HG03025 (cell line): ENCODE measurements at regions not wholly inside any gene's neighbourhood (a gene's known extent, or its start where the extent isn't known, plus 50 kb on each side); places are given as distances from the start of the nearest gene placed in this dataset.
"Not testable (repeated sequence)": the region's sequence is repeated elsewhere in the genome, so short reads cannot be mapped to it uniquely, and the experiment has no call there.

ENCODE experiments used
- ATAC-seq: cut with Tn5 transposase; IDR thresholded peaks from one replicate; pipeline ENCODE4 v1.9.1; 2021; ENCODE audit warnings: mild to moderate bottlenecking, moderate library complexity; ENCODE audit not compliant: unreplicated experiment, low FRiP score

DNA sequence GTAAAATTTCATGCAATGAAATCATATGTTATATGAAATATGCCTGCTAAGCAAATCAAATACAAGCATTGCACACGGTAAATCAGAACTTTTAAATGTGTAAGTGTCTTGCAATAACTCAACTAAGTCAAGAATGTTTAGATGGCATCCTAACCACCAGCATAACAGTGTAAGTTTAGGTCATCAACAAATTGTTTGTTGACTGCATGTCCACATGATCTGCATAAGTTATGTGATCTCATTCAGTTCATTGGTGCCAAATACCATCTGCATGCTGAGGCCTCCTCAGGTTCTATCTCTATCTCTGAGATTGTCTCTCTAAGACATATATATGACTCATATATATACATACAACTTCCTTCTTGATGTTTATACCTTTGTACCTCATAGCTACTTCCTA is 159.6 kb upstream of the STK32A start:
- ATAC-seq, result no peak

DNA sequence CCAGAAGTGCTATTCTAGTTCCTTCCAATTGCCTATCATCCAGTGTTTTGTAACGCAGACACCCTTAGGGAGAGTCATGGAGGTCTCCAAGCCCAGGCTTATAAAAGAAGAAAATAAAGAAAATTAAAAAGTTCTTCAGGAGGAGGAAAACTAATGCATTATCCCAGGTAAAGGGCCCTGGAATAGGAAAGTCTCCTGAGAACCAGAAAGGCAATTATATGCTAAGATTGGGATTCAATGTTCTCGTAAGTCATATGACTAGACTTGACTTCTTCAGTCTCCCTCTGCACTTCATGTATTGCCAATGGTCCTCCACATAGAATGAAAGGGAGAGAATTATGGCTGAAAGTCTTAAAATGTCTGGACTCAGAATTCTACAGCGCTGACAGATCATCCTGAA is 154.4 kb upstream of the STK32A start:
- ATAC-seq, result no peak

DNA sequence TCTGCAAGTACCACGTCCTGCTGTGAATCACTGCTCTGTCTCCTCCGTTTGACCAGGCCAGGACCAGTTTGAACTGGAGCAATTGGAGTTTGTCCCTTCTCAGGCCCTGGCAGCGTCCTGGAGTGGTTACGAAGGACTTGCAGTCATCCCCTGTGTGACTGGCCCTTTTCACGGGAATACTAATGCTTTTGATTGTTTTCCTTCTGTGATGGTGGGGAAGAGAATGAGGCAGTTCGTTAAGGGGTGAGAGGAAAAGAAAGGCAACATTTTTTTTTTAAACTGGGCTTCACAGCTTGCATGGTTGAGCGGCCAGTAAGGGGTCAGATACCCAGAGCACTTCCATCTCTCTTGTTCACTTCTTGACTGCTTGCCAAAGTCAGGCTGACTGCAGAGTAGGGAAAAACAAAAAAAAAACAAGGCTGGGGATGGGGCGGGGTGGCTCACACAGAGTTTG is 153.5 kb upstream of the STK32A start:
- ATAC-seq, result no peak

DNA sequence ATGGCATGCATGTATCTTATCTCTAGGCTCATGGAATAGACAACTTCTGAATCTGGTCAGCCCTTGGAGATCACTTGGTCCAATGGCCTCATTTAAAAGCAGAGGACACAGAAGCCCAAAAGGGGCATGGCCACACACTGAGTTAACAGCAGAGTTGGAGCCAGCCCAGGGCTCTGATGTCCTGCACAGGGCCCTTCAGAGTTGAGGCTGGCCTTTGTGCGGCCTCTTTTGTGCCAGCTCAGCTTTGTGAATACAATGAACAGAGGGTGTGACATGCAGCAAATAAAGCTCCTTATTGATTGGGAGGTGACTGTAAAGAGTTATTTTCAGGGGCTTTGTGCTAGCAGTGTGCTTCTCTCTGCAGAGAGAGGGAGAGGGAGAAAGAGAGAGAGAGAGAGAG is 150.1 kb upstream of the STK32A start:
- ATAC-seq, result no peak

DNA sequence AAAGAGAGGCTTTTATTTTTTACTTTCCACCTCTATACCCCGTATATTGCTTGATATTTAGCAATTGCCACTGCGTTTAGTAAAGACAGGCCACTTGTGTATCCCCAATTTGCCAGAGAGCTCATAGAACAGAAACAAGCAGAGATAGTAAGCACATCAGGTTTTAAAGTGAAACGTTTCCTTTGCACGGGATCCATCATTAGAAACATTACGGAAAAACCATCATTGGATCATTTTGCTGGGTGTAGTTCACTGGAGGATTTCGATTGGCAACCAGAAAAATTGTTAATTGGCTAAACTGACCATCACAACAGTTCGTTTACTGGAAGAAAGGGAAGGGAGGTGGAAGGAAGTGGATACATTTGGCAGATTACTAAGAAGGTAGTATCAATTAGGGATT is 149.4 kb upstream of the STK32A start:
- ATAC-seq, result no peak

DNA sequence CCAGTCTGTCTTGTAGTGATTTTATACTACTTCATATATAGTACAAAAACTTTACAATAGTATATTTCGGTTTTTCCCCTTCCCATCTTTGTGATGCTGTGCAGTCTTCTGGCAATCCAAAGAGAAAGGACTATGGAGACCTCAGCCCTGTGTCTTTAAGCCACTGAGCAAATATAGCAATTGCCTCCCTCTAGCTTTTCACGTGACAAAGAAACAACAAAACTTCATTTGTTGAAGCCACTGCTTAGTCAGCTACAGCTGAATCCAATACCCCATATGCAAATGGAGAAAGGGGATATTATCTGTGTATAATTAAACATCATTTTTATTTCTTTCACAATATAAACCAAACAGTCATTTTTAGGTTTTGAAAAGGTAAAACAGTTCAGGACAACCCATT is 142.8 kb upstream of the STK32A start:
- ATAC-seq, result no peak

DNA sequence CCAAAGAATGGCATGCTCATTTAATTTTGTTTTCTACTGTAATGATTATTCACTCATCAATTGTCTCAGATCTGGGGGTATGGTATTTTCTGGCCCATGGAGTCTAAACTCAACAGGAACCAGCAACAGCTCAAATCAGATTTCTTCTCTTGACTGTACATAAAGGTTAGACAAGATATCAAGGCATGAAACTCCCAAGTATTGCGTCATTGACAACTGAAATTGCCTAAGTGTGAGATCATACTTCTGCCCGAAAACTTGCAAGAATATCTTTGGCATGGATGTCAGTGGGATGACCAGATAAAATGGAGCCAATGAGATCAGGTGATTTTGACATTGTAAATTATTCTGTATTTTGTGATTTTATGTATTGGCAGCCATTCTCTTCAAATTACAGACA is 141.7 kb upstream of the STK32A start:
- ATAC-seq, result no peak

DNA sequence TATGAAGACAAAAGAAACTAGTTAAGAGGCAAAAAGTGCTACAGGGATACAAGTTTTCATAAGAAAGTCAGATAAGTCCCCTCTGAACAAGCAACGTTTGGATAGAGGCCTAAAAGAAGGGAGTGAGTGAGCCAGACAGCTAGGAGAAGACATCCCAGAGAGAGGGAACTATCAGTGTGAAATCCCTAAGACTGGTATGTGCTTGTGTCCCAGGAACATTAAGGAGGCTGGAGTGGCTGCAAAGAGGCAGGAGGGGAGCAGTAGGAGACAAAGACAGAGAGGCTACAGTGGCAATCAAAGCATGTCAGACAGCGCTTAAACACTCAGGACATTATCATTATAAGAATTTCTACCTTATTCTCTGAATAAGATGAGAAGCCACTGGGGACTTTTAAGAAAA is 139.1 kb upstream of the STK32A start:
- no peak for ATAC-seq

DNA sequence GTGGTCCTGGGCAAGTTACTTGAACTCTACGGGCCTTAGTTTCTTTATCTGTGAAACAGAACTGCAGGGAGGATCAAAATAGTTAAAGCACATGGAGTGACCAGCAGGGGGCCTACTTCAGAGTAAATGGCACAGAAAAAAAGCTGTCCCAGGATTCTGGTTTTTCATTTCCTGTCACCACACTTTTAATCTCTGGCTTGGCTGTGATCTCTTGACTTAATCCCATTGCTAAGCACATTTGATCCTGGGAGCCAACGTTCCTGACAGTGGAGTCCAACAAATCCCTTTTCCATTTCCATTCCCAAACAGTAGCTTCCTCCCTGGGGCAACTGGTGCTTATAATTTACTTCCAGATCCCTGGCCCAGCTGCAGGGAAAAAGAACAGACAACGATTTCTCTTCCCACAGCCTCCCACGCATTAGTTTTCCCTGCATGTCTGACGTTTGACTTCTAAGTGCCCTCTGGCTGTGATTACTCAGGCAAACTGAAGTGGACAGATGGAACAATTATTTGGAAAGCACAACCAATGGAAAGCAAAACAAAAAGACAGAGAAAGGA is 136.5 kb upstream of the STK32A start:
- peak; percentile 49 for ATAC-seq

DNA sequence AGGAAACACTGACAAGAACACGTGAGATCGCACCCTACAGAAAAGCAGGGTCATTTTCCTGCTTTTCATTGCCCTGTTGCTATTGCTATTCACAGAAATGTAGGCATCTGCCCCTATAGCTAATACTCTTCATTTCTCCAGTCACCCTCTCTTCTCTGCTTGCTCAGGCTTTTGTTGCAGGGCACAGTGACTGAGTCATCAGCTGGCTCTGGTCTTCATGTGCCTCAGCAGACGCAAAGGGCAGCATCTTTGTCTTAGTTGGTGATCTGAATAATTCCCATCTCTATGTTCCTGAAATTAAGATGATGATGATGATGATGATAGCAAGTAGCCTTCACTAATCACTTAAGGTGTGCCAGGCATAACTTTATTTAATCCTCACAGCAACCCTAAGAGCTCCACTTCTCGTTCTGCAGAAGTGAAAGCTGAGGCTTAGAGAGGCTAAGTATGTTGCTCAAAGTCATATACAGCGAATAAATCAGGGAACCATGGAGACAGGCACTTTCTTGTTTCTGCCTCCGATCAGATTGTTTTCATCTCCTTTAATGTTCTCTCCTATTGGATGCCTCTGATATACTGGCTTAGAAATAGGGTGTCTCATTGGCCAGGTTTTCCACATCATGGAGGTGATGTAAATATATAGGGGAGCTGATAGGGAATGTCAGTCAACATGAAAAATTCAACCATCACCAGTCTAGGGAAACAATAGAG is 133.0 kb upstream of the STK32A start:
- no peak for ATAC-seq

DNA sequence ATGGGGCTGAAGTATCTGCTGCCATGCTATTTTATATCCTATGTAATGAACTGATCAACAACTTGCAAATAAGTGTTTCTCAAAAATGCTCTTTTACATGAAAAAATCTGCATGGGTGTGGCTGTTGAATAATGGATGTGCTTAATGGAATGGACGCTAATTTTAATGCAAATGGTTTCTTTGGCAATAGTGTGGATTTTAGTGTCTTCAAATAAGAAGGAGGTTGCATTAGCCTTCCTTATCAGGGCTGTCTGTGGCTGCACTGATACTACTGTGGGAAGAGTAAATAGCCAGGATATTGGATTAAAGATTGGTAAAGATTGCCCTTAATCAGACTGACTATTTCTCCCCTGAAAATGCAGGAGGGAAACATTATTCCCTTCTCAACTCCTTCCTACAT is 121.9 kb upstream of the STK32A start:
- no peak for ATAC-seq

DNA sequence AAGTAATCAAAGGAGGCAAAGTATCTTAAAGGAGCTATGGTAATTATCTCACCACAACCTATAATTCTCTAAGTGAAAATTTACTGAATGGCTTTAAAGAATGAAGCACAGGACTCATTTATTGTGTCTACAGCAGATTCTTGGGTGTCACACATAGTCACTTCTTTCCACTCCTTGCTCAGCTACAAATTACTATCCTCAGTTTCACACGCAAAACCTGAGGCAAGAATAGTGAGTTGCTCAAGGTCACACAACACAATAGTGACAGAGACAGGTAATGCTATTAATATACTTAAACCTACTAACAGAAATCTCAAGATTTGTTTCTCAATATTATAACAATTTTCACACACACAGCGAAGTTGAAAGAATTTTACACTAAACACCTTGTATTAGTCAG is 120.9 kb upstream of the STK32A start:
- no peak for ATAC-seq

DNA sequence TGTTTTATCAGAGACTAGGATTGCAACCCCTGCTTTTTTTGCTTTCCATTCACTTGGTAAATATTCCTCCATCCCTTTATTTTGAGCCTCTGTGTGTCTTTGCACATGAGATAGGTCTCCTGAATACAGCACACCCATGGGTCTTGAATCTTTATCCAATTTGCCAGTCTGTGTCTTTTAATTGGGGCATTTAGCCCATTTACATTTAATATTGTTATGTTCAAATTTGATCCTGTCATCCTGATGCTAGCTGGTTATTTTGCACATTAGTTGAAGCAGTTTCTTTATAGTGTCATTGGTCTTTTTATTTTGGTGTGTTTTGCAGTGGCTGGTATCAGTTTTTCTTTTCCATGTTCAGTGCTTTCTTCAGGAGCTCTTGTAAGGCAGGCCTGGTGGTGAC is 95.1 kb upstream of the STK32A start:
- ATAC-seq, result not testable (repeated sequence)

DNA sequence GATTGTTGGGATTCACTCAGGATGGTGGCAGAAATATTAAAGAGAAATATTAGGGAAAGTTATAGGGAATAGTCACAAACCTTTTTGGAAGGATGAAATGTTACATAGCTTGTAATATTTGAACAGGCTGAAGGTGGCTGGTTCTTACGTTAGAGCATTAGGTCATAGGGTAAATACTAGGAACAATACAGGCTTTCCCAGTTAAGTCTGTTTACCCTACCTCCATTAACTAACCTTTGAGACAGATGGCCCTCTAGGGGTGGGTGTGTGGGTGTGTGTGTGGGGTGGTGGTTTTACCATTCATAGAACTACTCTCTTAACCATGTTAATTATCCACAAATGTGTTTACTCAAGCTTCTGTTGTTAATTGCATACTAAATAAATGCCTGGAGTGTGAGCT is 94.3 kb upstream of the STK32A start:
- no peak for ATAC-seq

DNA sequence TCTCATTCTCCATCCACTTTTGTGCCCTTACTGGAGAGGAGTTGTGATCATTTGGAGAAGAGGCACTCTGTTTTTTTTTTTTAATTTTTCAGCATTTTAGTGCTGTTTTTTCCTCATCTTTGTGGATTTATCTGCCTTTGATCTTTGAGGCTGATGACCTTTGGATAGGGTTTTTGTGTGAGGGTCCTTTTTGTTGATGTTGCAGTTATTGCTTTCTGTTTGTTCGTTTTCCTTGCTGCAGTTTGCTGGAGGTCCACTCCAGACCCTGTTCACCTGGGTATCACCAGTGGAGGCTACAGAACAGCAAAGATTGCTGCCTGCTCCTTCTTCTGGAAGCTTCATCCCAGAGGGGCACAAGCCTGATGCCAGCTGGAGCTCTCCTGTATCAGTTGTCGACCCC is 93.2 kb upstream of the STK32A start:
- ATAC-seq, result not testable (repeated sequence)

DNA sequence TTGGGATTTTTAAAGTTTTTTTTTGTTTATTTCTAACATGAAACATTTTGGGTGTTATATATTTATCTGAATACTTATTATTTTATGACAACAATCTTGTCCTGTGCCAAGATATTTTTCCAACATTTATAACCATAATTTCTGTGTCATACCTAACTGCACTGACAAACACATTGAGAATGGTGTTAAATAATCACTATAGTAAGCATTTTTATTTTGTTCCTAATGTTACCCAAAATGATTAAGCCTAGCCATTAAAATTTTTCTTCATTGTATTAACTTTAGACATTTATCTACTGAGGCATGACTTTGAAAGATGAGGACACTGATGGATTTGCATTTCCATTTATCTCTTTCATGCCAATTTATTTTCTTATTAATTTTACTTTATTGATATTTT is 91.6 kb upstream of the STK32A start:
- no peak for ATAC-seq

DNA sequence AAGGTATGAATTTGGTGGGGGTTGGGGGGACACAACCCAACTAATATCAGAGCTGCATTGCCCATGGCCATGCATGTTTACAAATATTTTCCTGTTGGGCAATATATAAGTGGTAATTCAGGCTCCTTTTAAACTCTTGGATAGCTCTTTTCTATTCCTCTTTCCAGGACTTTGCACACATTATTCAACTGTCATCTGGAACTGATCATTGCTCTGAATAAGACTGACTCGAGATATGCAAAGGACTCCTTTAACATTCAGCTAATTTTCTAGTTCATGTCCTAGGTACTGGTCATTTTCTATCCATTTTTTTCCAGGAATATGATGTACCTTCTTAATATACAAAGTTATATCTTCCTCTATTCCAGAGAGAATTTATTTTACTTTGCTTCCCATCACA is 89.5 kb upstream of the STK32A start:
- ATAC-seq, result no peak

DNA sequence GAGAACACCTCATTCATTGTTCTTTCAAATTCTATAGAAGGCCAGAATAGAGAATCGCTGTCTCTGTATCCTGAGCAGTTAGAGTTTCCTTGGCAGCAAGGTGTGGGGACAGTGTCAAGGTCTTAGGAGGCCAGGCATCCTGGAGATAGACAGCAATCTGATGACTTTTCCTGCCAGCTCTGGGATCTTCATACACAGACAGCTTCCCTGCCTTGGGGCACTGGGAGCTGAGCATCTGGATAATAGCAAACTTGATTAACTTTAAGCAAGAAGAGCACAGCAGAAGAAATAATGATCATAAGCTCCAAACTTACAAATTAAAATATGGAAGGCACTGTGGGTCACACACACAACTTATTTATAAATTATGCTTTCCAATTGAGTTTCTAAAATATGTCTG is 86.1 kb upstream of the STK32A start:
- no peak for ATAC-seq

DNA sequence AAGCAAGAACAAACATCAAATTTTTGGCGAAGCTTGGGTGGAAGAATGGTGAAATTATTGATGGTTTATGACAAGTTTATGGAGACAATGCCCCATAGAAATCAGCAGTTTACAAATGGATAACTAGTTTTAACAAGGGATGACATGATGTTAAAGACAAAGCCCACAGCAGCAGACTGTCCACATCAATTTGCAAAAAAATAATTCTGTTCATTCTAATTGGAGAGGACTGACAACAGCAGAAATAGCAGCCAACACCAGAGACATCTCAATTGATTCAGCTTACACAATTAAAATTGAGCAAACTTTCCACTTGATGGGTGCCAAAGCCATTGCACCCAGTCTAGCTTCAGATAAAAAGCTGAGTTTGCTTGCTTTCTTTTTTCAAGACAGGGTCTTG is 82.7 kb upstream of the STK32A start:
- no peak for ATAC-seq

DNA sequence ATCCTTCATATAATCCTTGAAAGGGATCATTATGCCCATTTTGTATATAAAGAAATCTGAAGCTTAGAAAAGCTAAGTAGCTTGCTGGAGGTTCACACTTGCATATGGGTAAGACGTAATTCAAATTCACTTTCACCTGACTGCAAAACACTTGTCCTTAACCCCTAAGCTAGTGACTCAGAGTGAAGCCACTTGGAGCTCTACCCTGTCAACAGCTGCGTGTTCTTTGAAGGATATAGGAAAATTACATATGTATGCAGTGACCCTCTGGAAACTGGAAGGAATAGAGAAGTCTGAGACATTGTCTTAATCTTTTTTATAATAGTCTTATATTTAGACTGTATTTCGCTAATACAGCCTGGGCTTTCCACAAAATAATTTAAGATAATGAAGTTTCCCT is 80.0 kb upstream of the STK32A start:
- no peak for ATAC-seq

DNA sequence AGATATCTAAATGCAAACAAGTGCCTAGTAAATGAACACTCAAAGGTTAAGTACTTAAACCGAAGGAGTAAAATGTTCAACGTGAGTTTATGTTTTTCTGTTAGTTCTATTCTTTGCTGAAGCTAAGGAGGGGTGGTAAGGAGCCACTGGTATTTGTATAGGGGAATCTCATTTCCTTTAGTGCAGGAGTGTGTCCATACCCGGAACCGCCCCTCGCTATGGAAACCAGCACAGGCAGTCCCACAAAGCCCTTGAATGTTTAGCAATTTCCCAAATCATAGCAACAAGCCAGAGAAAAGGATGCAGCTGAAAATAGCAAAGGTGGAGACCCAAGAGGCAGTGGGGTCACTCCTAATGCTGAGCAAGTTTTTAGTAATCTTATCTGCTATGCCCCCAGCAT is 78.8 kb upstream of the STK32A start:
- ATAC-seq, result no peak

DNA sequence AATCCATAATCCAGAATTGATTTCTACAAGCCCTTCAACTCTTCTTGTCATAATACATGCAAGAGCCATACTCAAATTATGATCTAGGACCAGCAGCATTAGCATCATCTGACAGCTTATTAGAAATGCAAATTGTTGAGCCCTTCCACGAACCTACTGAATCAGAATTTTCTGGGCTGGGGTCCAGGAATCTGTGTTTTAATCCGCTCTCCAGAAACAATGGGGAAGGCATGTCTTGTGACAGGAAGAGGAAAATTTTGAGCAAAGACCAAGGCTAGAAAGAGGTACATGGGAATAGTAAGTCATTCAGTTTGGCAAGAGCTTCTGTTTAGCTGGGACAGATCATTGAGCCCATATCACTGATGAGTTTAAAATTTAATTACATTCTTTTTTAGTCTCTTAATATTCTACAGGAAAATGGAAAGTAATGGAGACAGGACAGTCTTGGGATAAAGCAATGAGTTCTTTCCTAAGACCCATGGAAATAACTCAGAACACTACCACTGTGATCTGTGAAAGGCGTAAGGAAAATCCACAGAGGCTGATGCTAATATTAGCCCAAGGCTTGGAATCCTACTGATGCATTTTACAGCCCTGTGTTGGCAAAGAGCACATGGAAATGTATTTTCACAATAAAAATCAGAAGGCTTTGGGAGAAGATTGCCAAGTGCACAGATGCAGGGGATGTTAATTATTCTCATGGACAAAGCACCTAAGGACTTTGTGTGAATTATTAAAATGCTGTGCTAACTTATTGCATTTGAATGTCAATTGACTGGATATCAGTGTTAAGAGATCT is 73.7 kb upstream of the STK32A start:
- ATAC-seq, result no peak
